Activated CD4-positive, alpha-beta T cell treated with anti-CD3 and anti-CD28 coated beads, Interleukin-2, amount 10 ng/mL, durations not matched to agents 7 days and 5 days (primary cell): ENCODE measurements at regions not wholly inside any gene's neighbourhood (a gene's known extent, or its start where the extent isn't known, plus 50 kb on each side); places are given as distances from the start of the nearest gene placed in this dataset.
A peak's percentile ranks its signal among the peaks of the same experiment; 100 is the strongest.

ENCODE experiments used
- CTCF ChIA-PET: fragments of 350-600 bp; sonication (Branson Sonifier 250); formaldehyde crosslinking; loops from one replicate; lab custom pipeline; 2021; ENCODE audit warnings: antibody characterized with exemption; lab: Charles Lee
- POLR2A ChIA-PET: fragments of 350-600 bp; sonication (Branson Sonifier 250); formaldehyde crosslinking; loops from one replicate; lab custom pipeline; 2021; ENCODE audit warnings: antibody characterized with exemption; lab: Charles Lee
- DNase-seq: peaks from one replicate; pipeline ENCODE4 v3.0.0-alpha.2; 2020
- H3K27ac Mint-ChIP-seq: one replicate; pipeline ENCODE4 v1.8.0; 2021; ENCODE audit warnings: mild to moderate bottlenecking, moderate library complexity, mixed read lengths
- H3K27me3 Mint-ChIP-seq: one replicate; pipeline ENCODE4 v1.8.0; 2021; ENCODE audit warnings: mixed read lengths
- H3K36me3 Mint-ChIP-seq: one replicate; pipeline ENCODE4 v1.8.0; 2021; ENCODE audit warnings: low read depth, mixed read lengths
- H3K4me1 Mint-ChIP-seq: one replicate; pipeline ENCODE4 v1.8.0; 2021; ENCODE audit warnings: mixed read lengths
- H3K4me3 Mint-ChIP-seq: one replicate; pipeline ENCODE4 v1.8.0; 2021; ENCODE audit warnings: mild to moderate bottlenecking, moderate library complexity, mixed read lengths
- H3K9me3 Mint-ChIP-seq: one replicate; pipeline ENCODE4 v1.8.0; 2021; ENCODE audit warnings: mixed read lengths

- Mint-ChIP-seq H3K4me1 (peaks cover 79% of the 10 kb centered on the region), H3K4me3 (no peak overlapping the region), H3K27ac (no peak overlapping the region), H3K27me3 (no peaks in the 10 kb centered on the region), H3K36me3 (peaks cover 30% of the 10 kb centered on the region), H3K9me3 (no peaks in the 10 kb centered on the region)
- DNase-seq, result no peak
- POLR2A ChIA-PET, result no interaction called here
- CTCF ChIA-PET, result interaction anchor here (0.8 to 3.6 kb wide), 6 partner anchors 9 to 362 kb away, joined by 3 to 21 read pairs (median 3); no protein-coding TSS in a partner anchor
Observed at GRCh38 chr13:99056381-99057014, 78.6 kb upstream of the DOCK9 start.

- ChIA-PET CTCF (interaction anchor here (0.8 to 3.6 kb wide), 3 partner anchors 8 to 104 kb away, joined by 3 to 21 read pairs (median 3); no protein-coding TSS in a partner anchor), POLR2A (no interaction called here)
- no peaks in the 10 kb centered on the region for H3K9me3 Mint-ChIP-seq
- no peak for DNase-seq
- no peak overlapping the region for H3K27ac Mint-ChIP-seq
- no peaks in the 10 kb centered on the region for H3K27me3 Mint-ChIP-seq
- H3K4me1 Mint-ChIP-seq, result peaks cover 77% of the 10 kb centered on the region
- H3K36me3 Mint-ChIP-seq, result peaks cover 32% of the 10 kb centered on the region
- no peak overlapping the region for H3K4me3 Mint-ChIP-seq
Observed at GRCh38 chr13:99057310-99057975, 79.6 kb upstream of the DOCK9 start.

- CTCF ChIA-PET, result interaction anchor here (0.6 kb wide), 1 partner anchor 1817 kb away, joined by 3 read pairs; no protein-coding TSS in a partner anchor
- DNase-seq, result no peak
- Mint-ChIP-seq H3K9me3 (peaks cover 3% of the 10 kb centered on the region), H3K4me1 (peaks cover 77% of the 10 kb centered on the region), H3K36me3 (peaks cover 37% of the 10 kb centered on the region), H3K27ac (no peak overlapping the region), H3K27me3 (no peaks in the 10 kb centered on the region), H3K4me3 (no peak overlapping the region)
- POLR2A ChIA-PET, result no interaction called here
Observed at GRCh38 chr13:99058527-99059495, 80.9 kb upstream of the DOCK9 start.

- CTCF ChIA-PET, result no interaction called here
- H3K36me3 Mint-ChIP-seq, result peaks cover 43% of the 10 kb centered on the region
- peak overlapping the region; percentile 17 for H3K27ac Mint-ChIP-seq
- H3K9me3 Mint-ChIP-seq, result peaks cover 7% of the 10 kb centered on the region
- no peak for DNase-seq
- peaks cover 76% of the 10 kb centered on the region for H3K4me1 Mint-ChIP-seq
- POLR2A ChIA-PET, result no interaction called here
- no peaks in the 10 kb centered on the region for H3K27me3 Mint-ChIP-seq
- no peak overlapping the region for H3K4me3 Mint-ChIP-seq
Observed at GRCh38 chr13:99059498-99060075, 81.7 kb upstream of the DOCK9 start.

- peaks cover 51% of the 10 kb centered on the region for H3K36me3 Mint-ChIP-seq
- no peaks in the 10 kb centered on the region for H3K27me3 Mint-ChIP-seq
- H3K4me1 Mint-ChIP-seq, result peaks cover 81% of the 10 kb centered on the region
- DNase-seq, result no peak
- no peak overlapping the region for H3K4me3 Mint-ChIP-seq
- POLR2A ChIA-PET, result no interaction called here
- H3K9me3 Mint-ChIP-seq, result peaks cover 11% of the 10 kb centered on the region
- CTCF ChIA-PET, result interaction anchor here (1.3 to 1.4 kb wide), 2 partner anchors 10 to 20 kb away, joined by 3 to 4 read pairs; no protein-coding TSS in a partner anchor
- no peak overlapping the region for H3K27ac Mint-ChIP-seq
Observed at GRCh38 chr13:99061411-99061810, 83.5 kb upstream of the DOCK9 start.

- ChIA-PET CTCF (interaction anchor here (0.6 to 1.0 kb wide), 2 partner anchors 10 to 441 kb away, joined by 3 read pairs; no protein-coding TSS in a partner anchor), POLR2A (no interaction called here)
- Mint-ChIP-seq H3K36me3 (peaks cover 61% of the 10 kb centered on the region), H3K9me3 (peaks cover 17% of the 10 kb centered on the region), H3K4me1 (peaks cover 84% of the 10 kb centered on the region), H3K27me3 (no peaks in the 10 kb centered on the region), H3K27ac (peak overlapping the region; percentile 60), H3K4me3 (no peak overlapping the region)
- no peak for DNase-seq
Observed at GRCh38 chr13:99062593-99062992, 84.7 kb upstream of the DOCK9 start.

GRCh38 chr13:99063178-99063577 lies 85.3 kb upstream of the DOCK9 start:
- peaks cover 20% of the 10 kb centered on the region for H3K9me3 Mint-ChIP-seq
- H3K27me3 Mint-ChIP-seq, result no peaks in the 10 kb centered on the region
- peaks cover 89% of the 10 kb centered on the region for H3K4me1 Mint-ChIP-seq
- no peak overlapping the region for H3K27ac Mint-ChIP-seq
- DNase-seq, result no peak
- H3K4me3 Mint-ChIP-seq, result no peak overlapping the region
- ChIA-PET POLR2A (no interaction called here), CTCF (interaction anchor here (0.6 to 1.0 kb wide), 2 partner anchors 11 to 440 kb away, joined by 3 read pairs; no protein-coding TSS in a partner anchor)
- peaks cover 67% of the 10 kb centered on the region for H3K36me3 Mint-ChIP-seq

GRCh38 chr13:99063952-99064351 lies 86.1 kb upstream of the DOCK9 start:
- CTCF ChIA-PET, result interaction anchor here (1.2 to 3.7 kb wide), 6 partner anchors 8 to 35 kb away, joined by 3 to 21 read pairs (median 4); no protein-coding TSS in a partner anchor
- H3K27ac Mint-ChIP-seq, result no peak overlapping the region
- POLR2A ChIA-PET, result no interaction called here
- H3K36me3 Mint-ChIP-seq, result peaks cover 70% of the 10 kb centered on the region
- peaks cover 84% of the 10 kb centered on the region for H3K4me1 Mint-ChIP-seq
- H3K9me3 Mint-ChIP-seq, result peaks cover 20% of the 10 kb centered on the region
- no peaks in the 10 kb centered on the region for H3K27me3 Mint-ChIP-seq
- DNase-seq, result no peak
- H3K4me3 Mint-ChIP-seq, result no peak overlapping the region

- Mint-ChIP-seq H3K36me3 (peaks cover 70% of the 10 kb centered on the region), H3K4me1 (peaks cover 81% of the 10 kb centered on the region), H3K9me3 (peaks cover 20% of the 10 kb centered on the region), H3K4me3 (no peak overlapping the region), H3K27me3 (no peaks in the 10 kb centered on the region), H3K27ac (no peak overlapping the region)
- CTCF ChIA-PET, result interaction anchor here (1.1 to 3.7 kb wide), 7 partner anchors 9 to 36 kb away, joined by 3 to 21 read pairs (median 3); no protein-coding TSS in a partner anchor
- DNase-seq, result no peak
- POLR2A ChIA-PET, result no interaction called here
Observed at GRCh38 chr13:99064624-99065234, 86.9 kb upstream of the DOCK9 start.

GRCh38 chr13:99065235-99066015 lies 87.6 kb upstream of the DOCK9 start:
- peak overlapping the region; percentile 50 for H3K4me3 Mint-ChIP-seq
- peak overlapping the region; percentile 80 for H3K27ac Mint-ChIP-seq
- CTCF ChIA-PET, result interaction anchor here (1.0 to 3.7 kb wide), 8 partner anchors 10 to 176 kb away, joined by 3 to 21 read pairs (median 4); no protein-coding TSS in a partner anchor

GRCh38 chr13:99066219-99066618 lies 88.4 kb upstream of the DOCK9 start:
- CTCF ChIA-PET, result interaction anchor here (0.7 to 3.7 kb wide), 9 partner anchors 9 to 200 kb away, joined by 3 to 21 read pairs (median 3); no protein-coding TSS in a partner anchor
- DNase-seq, result no peak
- Mint-ChIP-seq H3K4me3 (peak overlapping the region; percentile 50), H3K4me1 (peaks cover 75% of the 10 kb centered on the region), H3K36me3 (peaks cover 79% of the 10 kb centered on the region), H3K9me3 (peaks cover 20% of the 10 kb centered on the region), H3K27me3 (no peaks in the 10 kb centered on the region), H3K27ac (peak overlapping the region; percentile 80)
- POLR2A ChIA-PET, result no interaction called here

More at GRCh38 chr13:99065235-99066015, 87.6 kb upstream of the DOCK9 start:
- POLR2A ChIA-PET, result no interaction called here
- peaks cover 20% of the 10 kb centered on the region for H3K9me3 Mint-ChIP-seq
- no peaks in the 10 kb centered on the region for H3K27me3 Mint-ChIP-seq
- peaks cover 80% of the 10 kb centered on the region for H3K4me1 Mint-ChIP-seq
- H3K36me3 Mint-ChIP-seq, result peaks cover 76% of the 10 kb centered on the region
- DNase-seq, result no peak
